ENCODE measurements at regions not wholly inside any gene's neighbourhood (a gene's known extent, or its start where the extent isn't known, plus 50 kb on each side); places are given as distances from the start of the nearest gene placed in this dataset.

DNA sequence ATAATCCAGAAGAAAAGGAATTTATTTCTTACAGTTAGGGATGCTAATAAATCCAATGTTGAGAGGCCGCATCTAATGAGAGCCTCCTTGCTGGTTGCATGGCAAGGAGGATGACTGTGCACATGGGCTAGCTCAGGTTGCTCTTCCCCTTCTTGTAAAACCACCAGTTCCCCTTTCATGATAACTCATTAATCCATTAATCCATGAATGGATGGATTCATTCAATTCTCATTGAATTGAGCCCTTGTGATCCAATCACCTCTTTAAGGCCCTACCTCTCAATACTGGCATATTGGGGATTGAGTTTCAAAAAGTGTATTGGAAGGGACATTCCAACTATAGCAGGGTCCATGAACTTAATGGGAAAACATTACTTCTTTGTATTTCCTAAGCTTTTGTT lies 149.5 kb downstream of the BMP2 start:
- ATAC-seq (no peak), DNase-seq (no peak)
- intact Hi-C loops (cut with DNase I, micrococcal nuclease) = no loop called here
- H3K36me3 ChIP-seq (ENCODE audit: low read depth) = no peaks in the 10 kb centered on the region
- H3K4me1 ChIP-seq (ENCODE audit: low read depth) = no peaks in the 10 kb centered on the region
- no peaks in the 10 kb centered on the region for H3K9me3 ChIP-seq
- H3K4me3 ChIP-seq = no peak overlapping the region
- TF ChIP-seq, protein P1, sequence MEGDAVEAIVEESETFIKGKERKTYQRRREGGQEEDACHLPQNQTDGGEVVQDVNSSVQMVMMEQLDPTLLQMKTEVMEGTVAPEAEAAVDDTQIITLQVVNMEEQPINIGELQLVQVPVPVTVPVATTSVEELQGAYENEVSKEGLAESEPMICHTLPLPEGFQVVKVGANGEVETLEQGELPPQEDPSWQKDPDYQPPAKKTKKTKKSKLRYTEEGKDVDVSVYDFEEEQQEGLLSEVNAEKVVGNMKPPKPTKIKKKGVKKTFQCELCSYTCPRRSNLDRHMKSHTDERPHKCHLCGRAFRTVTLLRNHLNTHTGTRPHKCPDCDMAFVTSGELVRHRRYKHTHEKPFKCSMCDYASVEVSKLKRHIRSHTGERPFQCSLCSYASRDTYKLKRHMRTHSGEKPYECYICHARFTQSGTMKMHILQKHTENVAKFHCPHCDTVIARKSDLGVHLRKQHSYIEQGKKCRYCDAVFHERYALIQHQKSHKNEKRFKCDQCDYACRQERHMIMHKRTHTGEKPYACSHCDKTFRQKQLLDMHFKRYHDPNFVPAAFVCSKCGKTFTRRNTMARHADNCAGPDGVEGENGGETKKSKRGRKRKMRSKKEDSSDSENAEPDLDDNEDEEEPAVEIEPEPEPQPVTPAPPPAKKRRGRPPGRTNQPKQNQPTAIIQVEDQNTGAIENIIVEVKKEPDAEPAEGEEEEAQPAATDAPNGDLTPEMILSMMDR (IDR thresholded peaks at IDR 0.05) = no peak

GRCh38 chr20:6919792-6920468 lies 152.4 kb downstream of the BMP2 start:
- H3K4me3 ChIP-seq = no peak overlapping the region
- no peaks in the 10 kb centered on the region for H3K36me3 ChIP-seq (ENCODE audit: low read depth)
- no peaks in the 10 kb centered on the region for H3K9me3 ChIP-seq
- H3K4me1 ChIP-seq (ENCODE audit: low read depth) = no peaks in the 10 kb centered on the region
- no peak for DNase-seq
- no peak for ATAC-seq
- intact Hi-C loops (cut with DNase I, micrococcal nuclease) = no loop called here
- TF ChIP-seq, protein P1 (IDR thresholded peaks at IDR 0.05) = no peak

DNA sequence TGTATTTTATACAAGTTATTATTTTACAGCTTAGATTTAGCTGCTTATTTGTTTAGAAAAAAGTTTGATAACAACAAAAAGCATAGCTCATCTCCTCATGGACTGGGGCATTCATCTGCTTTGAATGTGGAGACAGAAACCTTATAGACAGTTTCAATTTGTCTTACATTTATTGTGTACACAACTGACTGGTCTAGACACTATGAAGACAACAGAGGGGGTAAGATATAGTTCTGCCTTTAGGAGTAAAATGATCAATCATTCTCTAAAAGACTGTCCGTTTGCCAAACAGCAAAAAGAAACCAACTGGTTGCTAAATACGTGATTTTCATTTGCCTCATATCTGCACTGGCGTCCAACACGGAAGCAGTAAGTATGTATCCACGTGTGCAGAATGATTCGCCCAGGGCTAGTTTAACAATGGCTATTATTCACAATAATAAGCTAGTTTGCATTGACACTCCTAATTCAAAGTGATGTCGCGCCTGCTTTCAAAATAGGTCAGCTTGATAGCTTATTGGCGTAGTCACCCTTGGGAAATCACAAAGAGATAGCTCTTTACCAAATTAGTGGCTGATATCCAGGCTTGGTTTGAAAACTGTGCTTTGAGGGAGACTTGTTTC lies 153.6 kb downstream of the BMP2 start:
- no peak overlapping the region for H3K4me3 ChIP-seq
- no peak for DNase-seq
- no peak for ATAC-seq
- H3K4me1 ChIP-seq (ENCODE audit: low read depth) = no peaks in the 10 kb centered on the region
- no peaks in the 10 kb centered on the region for H3K9me3 ChIP-seq
- TF ChIP-seq, protein P1 (IDR thresholded peaks at IDR 0.05) = no peak
- H3K36me3 ChIP-seq (ENCODE audit: low read depth) = no peaks in the 10 kb centered on the region
- intact Hi-C loops (cut with DNase I, micrococcal nuclease) = no loop called here

DNA sequence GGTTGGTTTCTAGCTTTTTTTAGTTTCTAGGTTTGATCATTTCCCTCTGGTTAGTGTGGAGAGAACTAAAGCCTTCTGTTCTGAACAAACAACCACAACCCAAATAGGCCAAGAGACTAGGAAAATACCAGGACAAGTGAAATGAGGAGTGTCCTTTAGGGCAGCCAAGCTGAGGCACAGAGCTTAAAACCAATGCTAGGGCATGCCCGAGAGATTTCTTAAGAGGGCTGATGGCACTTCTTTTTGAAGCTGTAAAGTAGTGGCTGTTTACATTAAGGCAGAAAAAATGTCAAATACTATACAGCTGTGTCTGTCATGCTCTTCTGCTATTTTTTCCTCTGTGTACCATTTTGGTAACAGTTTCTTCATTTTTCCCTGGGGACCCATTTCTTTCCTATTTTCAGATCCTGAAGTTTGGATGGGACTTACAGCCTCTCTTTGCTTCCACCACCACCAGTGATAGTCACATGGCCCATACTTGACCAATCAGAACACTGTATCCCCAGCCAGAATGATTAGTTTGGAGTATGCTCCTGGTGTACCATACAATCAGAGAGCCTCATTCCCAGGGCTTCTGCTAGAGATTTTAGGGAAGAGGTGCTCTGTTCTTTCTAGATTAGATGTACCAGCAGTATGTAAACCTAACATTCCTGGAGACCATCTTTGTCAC lies 154.4 kb downstream of the BMP2 start:
- no peak for DNase-seq
- TF ChIP-seq, protein P1 (IDR thresholded peaks at IDR 0.05) = no peak
- no peaks in the 10 kb centered on the region for H3K9me3 ChIP-seq
- ATAC-seq = no peak
- no peaks in the 10 kb centered on the region for H3K4me1 ChIP-seq (ENCODE audit: low read depth)
- H3K4me3 ChIP-seq = no peak overlapping the region
- H3K36me3 ChIP-seq (ENCODE audit: low read depth) = no peaks in the 10 kb centered on the region
- intact Hi-C loops (cut with DNase I, micrococcal nuclease) = no loop called here

DNA sequence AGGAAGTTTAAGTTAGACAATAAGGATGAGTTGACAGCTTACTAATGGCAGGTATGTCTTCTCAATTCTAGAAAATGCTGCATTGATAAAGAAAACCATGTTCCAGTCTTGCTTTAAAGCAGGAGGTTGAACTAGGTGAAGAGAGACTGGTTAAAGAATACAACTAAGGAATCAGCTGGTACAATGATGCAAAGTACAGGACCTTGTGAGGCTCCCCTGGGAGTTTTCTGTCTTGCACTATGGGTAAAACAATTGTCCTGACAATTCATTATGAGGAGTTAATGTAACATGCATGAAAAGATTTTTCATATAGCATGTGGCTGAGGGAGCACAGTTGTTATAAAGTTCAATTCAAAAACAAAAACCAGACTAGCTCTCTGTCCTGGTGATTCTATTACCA lies 157.2 kb downstream of the BMP2 start:
- Histone ChIP-seq H3K4me3 (no peak overlapping the region), H3K9me3 (no peaks in the 10 kb centered on the region), H3K36me3 (ENCODE audit: low read depth) (no peaks in the 10 kb centered on the region), H3K4me1 (ENCODE audit: low read depth) (no peaks in the 10 kb centered on the region)
- TF ChIP-seq, protein P1 (IDR thresholded peaks at IDR 0.05) = no peak
- no peak for DNase-seq
- no peak for ATAC-seq
- intact Hi-C loops (cut with DNase I, micrococcal nuclease) = no loop called here
